Vagina (tissue), 2 donors: ENCODE measurements at regions not wholly inside any gene's neighbourhood (a gene's known extent, or its start where the extent isn't known, plus 50 kb on each side); places are given as distances from the start of the nearest gene placed in this dataset.

Experiments
- POLR2A ChIP-seq, 2 donors: fragments of 450-650 bp; IDR thresholded peaks; one replicate each; pipeline ENCODE4 v1.6.1; 2017; ENCODE audit warnings: antibody characterized with exemption in 2 of 2, mild to moderate bottlenecking in 2 of 2, moderate library complexity in 2 of 2
- POLR2AphosphoS5 ChIP-seq, 2 donors: sonication (generic); formaldehyde crosslinking; IDR thresholded peaks; one replicate each; pipeline ENCODE4 v1.9.0; 2017; ENCODE audit warnings: antibody characterized with exemption in 2 of 2, mild to moderate bottlenecking in 2 of 2, low read depth in 1 of 2; ENCODE audit not compliant: insufficient read depth in 1 of 2
- TF ChIP-seq, protein P1 (sequence below), 3 experiments: fragments of 450-650 bp in 2 of 3; fragments of 200-600 bp in 1 of 3; sonication (generic) in 1 of 3; IDR thresholded peaks; one replicate each; pipeline ENCODE4 v1.5.1; 2017 to 2019; ENCODE audit warnings: antibody characterized with exemption in 3 of 3, mild to moderate bottlenecking in 2 of 3, moderate library complexity in 2 of 3

DNA sequence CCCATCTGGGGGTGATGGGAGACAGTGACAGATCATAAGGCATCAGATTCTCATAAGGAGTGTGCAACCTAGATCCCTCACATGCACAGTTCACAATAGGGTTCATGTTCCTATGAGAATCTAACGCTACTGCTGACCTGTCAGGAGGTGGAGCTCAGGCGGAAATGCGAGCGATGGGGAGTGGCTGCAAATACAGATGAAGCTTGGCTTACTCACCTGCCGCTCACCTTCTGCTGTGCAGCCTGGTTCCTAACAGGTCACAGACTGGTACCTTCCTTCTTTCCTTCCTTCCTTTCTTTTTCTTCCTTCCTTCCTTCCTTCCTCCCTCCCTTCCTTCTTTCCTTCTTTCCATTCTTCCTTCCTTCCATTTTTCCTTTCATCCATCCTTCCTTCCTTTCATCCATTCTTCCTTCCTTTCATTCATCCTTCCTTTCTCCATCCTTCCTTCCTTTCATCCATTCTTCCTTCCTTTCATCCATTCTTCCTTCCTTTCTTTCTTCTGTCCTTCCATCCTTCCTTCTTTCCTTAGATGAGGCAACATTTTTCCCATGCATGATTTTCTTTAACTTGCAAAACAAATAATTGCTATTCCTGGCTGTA, 370.0 kb upstream of the AUTS2 start:
- TF ChIP-seq, protein P1, sequence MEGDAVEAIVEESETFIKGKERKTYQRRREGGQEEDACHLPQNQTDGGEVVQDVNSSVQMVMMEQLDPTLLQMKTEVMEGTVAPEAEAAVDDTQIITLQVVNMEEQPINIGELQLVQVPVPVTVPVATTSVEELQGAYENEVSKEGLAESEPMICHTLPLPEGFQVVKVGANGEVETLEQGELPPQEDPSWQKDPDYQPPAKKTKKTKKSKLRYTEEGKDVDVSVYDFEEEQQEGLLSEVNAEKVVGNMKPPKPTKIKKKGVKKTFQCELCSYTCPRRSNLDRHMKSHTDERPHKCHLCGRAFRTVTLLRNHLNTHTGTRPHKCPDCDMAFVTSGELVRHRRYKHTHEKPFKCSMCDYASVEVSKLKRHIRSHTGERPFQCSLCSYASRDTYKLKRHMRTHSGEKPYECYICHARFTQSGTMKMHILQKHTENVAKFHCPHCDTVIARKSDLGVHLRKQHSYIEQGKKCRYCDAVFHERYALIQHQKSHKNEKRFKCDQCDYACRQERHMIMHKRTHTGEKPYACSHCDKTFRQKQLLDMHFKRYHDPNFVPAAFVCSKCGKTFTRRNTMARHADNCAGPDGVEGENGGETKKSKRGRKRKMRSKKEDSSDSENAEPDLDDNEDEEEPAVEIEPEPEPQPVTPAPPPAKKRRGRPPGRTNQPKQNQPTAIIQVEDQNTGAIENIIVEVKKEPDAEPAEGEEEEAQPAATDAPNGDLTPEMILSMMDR (IDR thresholded peaks at IDR 0.05) = no peak
- TF ChIP-seq POLR2A (IDR thresholded peaks at IDR 0.05) = no peak
- no peak for TF ChIP-seq POLR2AphosphoS5 (IDR thresholded peaks at IDR 0.05; ENCODE audit: insufficient read depth in 1 of 2, low read depth in 1 of 2)
